ENCODE measurements at regions not wholly inside any gene's neighbourhood (a gene's known extent, or its start where the extent isn't known, plus 50 kb on each side); places are given as distances from the start of the nearest gene placed in this dataset.
"Not testable (repeated sequence)": the region's sequence is repeated elsewhere in the genome, so short reads cannot be mapped to it uniquely, and the experiment has no call there.

DNA sequence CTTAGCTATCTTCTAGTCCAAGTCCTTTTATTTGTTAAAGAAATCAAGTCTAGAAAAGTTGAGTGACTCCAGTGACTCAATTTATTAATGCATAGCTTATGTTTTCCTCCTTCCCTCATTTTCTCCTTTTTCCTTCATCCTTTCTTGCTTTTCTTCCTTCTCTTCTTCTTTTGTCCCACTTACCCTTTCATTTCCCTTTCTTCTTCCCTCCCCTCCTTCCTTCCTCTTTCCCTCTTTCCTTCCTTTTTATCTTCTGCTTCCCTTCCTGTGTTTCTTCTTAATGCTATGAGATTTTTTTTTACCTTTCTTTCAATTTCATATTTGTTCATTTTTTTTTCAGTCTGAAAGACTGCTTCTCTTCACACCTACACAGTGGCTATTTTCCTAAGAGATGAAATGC is 555.5 kb downstream of the PIK3C3 start:
- TF ChIP-seq, protein P1, sequence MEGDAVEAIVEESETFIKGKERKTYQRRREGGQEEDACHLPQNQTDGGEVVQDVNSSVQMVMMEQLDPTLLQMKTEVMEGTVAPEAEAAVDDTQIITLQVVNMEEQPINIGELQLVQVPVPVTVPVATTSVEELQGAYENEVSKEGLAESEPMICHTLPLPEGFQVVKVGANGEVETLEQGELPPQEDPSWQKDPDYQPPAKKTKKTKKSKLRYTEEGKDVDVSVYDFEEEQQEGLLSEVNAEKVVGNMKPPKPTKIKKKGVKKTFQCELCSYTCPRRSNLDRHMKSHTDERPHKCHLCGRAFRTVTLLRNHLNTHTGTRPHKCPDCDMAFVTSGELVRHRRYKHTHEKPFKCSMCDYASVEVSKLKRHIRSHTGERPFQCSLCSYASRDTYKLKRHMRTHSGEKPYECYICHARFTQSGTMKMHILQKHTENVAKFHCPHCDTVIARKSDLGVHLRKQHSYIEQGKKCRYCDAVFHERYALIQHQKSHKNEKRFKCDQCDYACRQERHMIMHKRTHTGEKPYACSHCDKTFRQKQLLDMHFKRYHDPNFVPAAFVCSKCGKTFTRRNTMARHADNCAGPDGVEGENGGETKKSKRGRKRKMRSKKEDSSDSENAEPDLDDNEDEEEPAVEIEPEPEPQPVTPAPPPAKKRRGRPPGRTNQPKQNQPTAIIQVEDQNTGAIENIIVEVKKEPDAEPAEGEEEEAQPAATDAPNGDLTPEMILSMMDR (IDR thresholded peaks at IDR 0.05; ENCODE audit: low read depth, low read length): no peak
- CTCF ChIA-PET: interaction anchor here (0.6 kb wide), 1 partner anchor 659 kb away, joined by 3 read pairs; no protein-coding TSS in a partner anchor

DNA sequence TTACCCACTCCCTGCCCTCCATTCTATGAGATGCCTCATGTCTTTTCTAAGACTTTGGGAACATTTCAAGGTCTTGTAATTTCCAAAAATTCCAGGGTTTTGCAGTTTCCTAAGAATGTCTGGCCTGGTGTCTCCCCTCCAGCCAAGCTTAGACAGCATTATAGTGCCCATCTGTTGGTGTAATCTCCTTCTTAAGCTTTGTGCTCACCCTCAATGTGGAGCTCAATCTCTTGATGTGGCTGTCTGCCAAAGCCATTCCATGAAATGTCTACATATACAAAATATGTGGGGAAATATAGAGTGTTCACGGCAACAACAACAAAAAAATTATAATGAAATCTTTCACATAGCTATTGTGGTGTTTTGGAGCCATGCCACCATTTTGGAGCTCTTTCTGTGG is 558.4 kb downstream of the PIK3C3 start:
- POLR2A ChIA-PET: no interaction called here
- no peak overlapping the region for H3K27ac ChIP-seq (ENCODE audit: low read depth, low read length)
- no peak for DNase-seq (ENCODE audit: low read depth, low spot score)
- CTCF ChIA-PET: no interaction called here
- no peaks in the 10 kb centered on the region for H3K27me3 ChIP-seq (ENCODE audit: control insufficient read depth, insufficient read depth, low read length)
- TF ChIP-seq, protein P1 (IDR thresholded peaks at IDR 0.05; ENCODE audit: low read depth, low read length): no peak
- H3K9me3 ChIP-seq (ENCODE audit: control insufficient read depth, insufficient read depth, low read length): peaks cover 2% of the 10 kb centered on the region; the same call in 1 of the 2 replicates
- H3K4me3 ChIP-seq (ENCODE audit: low read depth, low read length): no peak overlapping the region

More for the DNA sequence above, 555.5 kb downstream of the PIK3C3 start:
- POLR2A ChIA-PET: no interaction called here
- H3K4me3 ChIP-seq (ENCODE audit: low read depth, low read length): no peak overlapping the region
- H3K27ac ChIP-seq (ENCODE audit: low read depth, low read length): no peak overlapping the region
- no peaks in the 10 kb centered on the region for H3K27me3 ChIP-seq (ENCODE audit: control insufficient read depth, insufficient read depth, low read length)
- H3K9me3 ChIP-seq (ENCODE audit: control insufficient read depth, insufficient read depth, low read length): no peaks in the 10 kb centered on the region
- no peak for DNase-seq (ENCODE audit: low read depth, low spot score)

DNA sequence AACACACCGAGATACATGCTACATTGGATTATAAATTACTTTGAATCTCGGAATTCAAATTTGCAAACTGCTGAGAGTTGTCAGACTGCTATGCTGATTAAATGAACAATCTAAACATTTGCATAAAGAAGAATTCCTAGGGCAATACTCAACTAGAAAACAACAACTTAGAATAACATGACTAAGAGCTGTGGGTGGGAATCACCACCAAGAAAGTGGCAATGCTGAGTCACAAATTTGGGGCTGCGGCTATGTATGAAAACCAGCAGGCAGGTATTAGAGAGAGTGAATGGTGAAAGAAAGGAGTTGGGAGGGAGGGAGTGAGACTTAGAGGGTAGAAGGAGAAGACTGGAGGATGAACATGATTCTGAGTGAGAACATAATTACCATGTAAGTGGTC is 559.5 kb downstream of the PIK3C3 start:
- no peak overlapping the region for H3K4me3 ChIP-seq (ENCODE audit: low read depth, low read length)
- no peaks in the 10 kb centered on the region for H3K27me3 ChIP-seq (ENCODE audit: control insufficient read depth, insufficient read depth, low read length)
- H3K9me3 ChIP-seq (ENCODE audit: control insufficient read depth, insufficient read depth, low read length): peaks cover 2% of the 10 kb centered on the region; the same call in 1 of the 2 replicates
- no peak for DNase-seq (ENCODE audit: low read depth, low spot score)
- ChIA-PET POLR2A (no interaction called here), CTCF (no interaction called here)
- TF ChIP-seq, protein P1 (IDR thresholded peaks at IDR 0.05; ENCODE audit: low read depth, low read length): no peak
- H3K27ac ChIP-seq (ENCODE audit: low read depth, low read length): no peak overlapping the region

DNA sequence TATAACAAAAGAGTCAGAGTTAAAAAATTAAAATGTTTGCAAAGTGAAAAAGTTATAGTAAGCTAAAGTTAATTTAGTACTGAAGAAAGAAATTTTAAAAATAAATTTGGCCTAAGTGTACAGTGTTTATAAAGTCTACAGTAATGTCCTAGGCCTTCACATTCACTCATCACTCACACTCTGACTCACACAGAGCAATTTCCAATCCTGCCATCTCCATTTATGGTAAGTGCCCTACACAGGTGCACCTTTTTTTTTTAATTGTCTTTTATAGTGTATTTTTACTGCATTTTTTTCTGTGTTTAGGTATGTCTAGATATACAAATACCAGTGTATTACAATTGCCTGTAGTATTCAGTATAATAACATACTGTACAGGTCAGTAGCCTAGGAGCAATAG is 562.9 kb downstream of the PIK3C3 start:
- peaks cover 2% of the 10 kb centered on the region; the same call in 1 of the 2 replicates for H3K9me3 ChIP-seq (ENCODE audit: control insufficient read depth, insufficient read depth, low read length)
- ChIA-PET CTCF (no interaction called here), POLR2A (no interaction called here)
- TF ChIP-seq, protein P1 (IDR thresholded peaks at IDR 0.05; ENCODE audit: low read depth, low read length): no peak
- H3K27me3 ChIP-seq (ENCODE audit: control insufficient read depth, insufficient read depth, low read length): no peaks in the 10 kb centered on the region
- no peak overlapping the region for H3K27ac ChIP-seq (ENCODE audit: low read depth, low read length)
- H3K4me3 ChIP-seq (ENCODE audit: low read depth, low read length): no peak overlapping the region
- DNase-seq (ENCODE audit: low read depth, low spot score): no peak

DNA sequence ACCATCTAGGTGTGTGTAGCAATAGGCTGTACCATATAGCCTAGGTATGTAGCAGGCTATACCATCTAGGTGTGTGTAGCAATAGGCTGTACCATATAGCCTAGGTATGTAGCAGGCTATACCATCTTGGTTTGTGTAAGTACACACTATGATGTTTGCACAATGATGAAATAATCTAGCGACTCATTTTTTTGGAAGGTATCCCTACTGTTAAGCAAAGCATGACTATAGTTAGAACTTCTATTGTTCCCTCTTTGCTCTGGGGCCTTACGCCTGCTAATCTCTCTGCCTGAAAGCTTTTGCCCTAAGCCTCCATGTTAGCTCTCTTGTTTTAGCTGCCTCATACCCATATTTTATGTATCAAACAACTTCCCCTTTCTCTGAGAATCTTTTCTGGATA is 563.3 kb downstream of the PIK3C3 start:
- POLR2A ChIA-PET; CTCF ChIA-PET; DNase-seq (ENCODE audit: low read depth, low spot score); H3K4me3 ChIP-seq (ENCODE audit: low read depth, low read length); H3K9me3 ChIP-seq (ENCODE audit: control insufficient read depth, insufficient read depth, low read length); H3K27ac ChIP-seq (ENCODE audit: low read depth, low read length); H3K27me3 ChIP-seq (ENCODE audit: control insufficient read depth, insufficient read depth, low read length): not testable (repeated sequence)

DNA sequence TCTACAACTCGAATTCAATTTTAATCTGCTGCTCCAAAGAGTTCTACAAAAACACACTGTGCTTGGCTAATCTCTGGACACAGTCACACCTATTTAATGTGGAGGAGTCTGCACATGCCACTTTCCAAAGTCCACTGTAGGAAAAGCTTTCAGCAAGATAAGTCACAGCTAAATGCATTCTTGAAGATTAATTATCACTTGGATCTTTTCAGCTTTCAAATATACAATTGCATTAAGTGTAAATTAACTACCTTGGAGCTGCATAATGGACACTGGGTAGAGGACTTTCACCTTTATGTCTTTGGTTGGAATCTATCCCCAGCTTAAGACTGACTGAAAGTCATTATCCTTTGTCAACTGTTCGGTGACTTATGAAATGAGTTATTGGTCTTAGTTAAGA is 565.1 kb downstream of the PIK3C3 start:
- Histone ChIP-seq H3K9me3 (ENCODE audit: control insufficient read depth, insufficient read depth, low read length) (peaks cover 2% of the 10 kb centered on the region; the same call in 1 of the 2 replicates), H3K27me3 (ENCODE audit: control insufficient read depth, insufficient read depth, low read length) (no peaks in the 10 kb centered on the region), H3K27ac (ENCODE audit: low read depth, low read length) (no peak overlapping the region), H3K4me3 (ENCODE audit: low read depth, low read length) (no peak overlapping the region)
- TF ChIP-seq, protein P1 (IDR thresholded peaks at IDR 0.05; ENCODE audit: low read depth, low read length): no peak
- no peak for DNase-seq (ENCODE audit: low read depth, low spot score)
- CTCF ChIA-PET: no interaction called here
- POLR2A ChIA-PET: no interaction called here
